Thoracic aorta (tissue), 2 donors: ENCODE measurements at regions not wholly inside any gene's neighbourhood (a gene's known extent, or its start where the extent isn't known, plus 50 kb on each side); places are given as distances from the start of the nearest gene placed in this dataset.

Source experiments
- ATAC-seq: fragments of 150-250 bp; one replicate; pipeline ENCODE4 v1.8.0; 2017; ENCODE audit warnings: low read depth; ENCODE audit not compliant: insufficient number of reproducible peaks, low FRiP score
- DNase-seq: peaks from one replicate; pipeline ENCODE4 v3.0.0-alpha.2; 2020; ENCODE audit warnings: low spot score
- H3K27ac ChIP-seq, 2 donors: fragments of 200-600 bp; sonication (generic); 1 replicate in 1 of 2; 2 replicates in 1 of 2; pipeline ENCODE4 v1.5.1; 2016; ENCODE audit warnings: mild to moderate bottlenecking in 2 of 2, moderate library complexity in 2 of 2
- H3K27me3 ChIP-seq: fragments of 200-600 bp; sonication (generic); replicated peaks from 2 replicates; pipeline ENCODE4 v1.6.0; 2016; ENCODE audit warnings: mild to moderate bottlenecking; ENCODE audit not compliant: insufficient read depth
- H3K36me3 ChIP-seq: fragments of 200-600 bp; sonication (generic); one replicate; pipeline ENCODE4 v1.5.1; 2016
- H3K4me1 ChIP-seq, 2 donors: fragments of 200-600 bp; sonication (generic); 1 replicate in 1 of 2; 2 replicates in 1 of 2; pipeline versions ENCODE4 v1.5.1 to v1.6.0; 2016; ENCODE audit warnings: low read depth in 2 of 2, mild to moderate bottlenecking in 1 of 2; ENCODE audit not compliant: control insufficient read depth in 1 of 2
- H3K4me3 ChIP-seq: fragments of 200-600 bp; sonication (generic); 2 replicates; pipeline ENCODE4 v1.5.1; 2016; ENCODE audit warnings: mild to moderate bottlenecking
- H3K9me3 ChIP-seq: fragments of 200-600 bp; sonication (generic); 2 replicates; pipeline ENCODE4 v1.5.1; 2016
- CTCF ChIP-seq: fragments of 200-600 bp; sonication (generic); IDR thresholded peaks from one replicate; pipeline ENCODE4 v1.5.1; 2019; ENCODE audit warnings: antibody characterized with exemption

DNA sequence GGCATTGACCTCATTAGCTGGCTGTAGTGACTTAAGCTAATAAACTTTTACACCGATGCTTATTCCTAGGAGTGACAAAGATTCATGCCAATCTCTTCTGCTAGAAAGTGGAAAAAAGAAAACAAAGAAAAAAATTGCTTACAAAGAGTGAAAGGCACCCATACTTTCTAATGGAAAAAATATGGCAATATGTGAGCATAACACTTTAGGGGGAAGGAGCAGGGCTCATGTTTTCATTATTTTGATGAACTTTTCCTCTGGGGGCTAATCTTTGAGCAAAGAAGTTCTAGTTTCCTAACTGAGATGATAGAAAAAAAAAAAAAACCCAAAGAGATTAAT, 94.8 kb upstream of the THRB start:
- ATAC-seq = no peak
- H3K27ac ChIP-seq = no peak overlapping the region
- no peak for DNase-seq
- no peaks in the 10 kb centered on the region for H3K27me3 ChIP-seq
- H3K36me3 ChIP-seq = no peaks in the 10 kb centered on the region
- no peak for TF ChIP-seq CTCF
- H3K4me1 ChIP-seq = peaks cover 5 to 24% of the 10 kb centered on the region in 2 donors
- no peak overlapping the region for H3K4me3 ChIP-seq
- H3K9me3 ChIP-seq = no peaks in the 10 kb centered on the region

GRCh38 chr3:24589931-24590880, 95.6 kb upstream of the THRB start:
- Histone ChIP-seq H3K4me1 (peaks cover 5 to 24% of the 10 kb centered on the region in 2 donors), H3K9me3 (no peaks in the 10 kb centered on the region), H3K27me3 (no peaks in the 10 kb centered on the region), H3K4me3 (no peak overlapping the region), H3K27ac (no peak overlapping the region), H3K36me3 (no peaks in the 10 kb centered on the region)
- TF ChIP-seq CTCF = no peak
- ATAC-seq (no peak), DNase-seq (no peak)

DNA sequence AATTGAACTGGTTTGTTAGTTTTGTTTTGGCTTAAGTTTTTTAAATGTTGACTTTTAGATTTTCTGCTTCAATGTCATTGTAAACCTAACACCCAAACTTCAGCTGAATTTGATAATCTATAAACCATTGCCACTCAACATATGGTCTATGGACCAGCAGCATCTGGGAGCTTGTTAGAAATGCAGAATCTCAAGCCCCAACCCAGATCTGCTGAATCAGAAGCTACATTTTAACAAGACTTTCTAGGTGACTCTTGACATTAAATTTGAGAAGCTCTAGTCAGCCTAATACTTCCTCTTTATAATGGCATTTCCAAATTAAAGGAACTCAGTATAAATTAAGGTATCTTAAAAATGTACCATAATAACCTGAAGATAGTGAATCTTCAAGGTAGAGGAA, 96.5 kb upstream of the THRB start:
- Histone ChIP-seq H3K27ac (no peak overlapping the region), H3K36me3 (no peaks in the 10 kb centered on the region), H3K27me3 (no peaks in the 10 kb centered on the region), H3K4me3 (no peak overlapping the region), H3K9me3 (no peaks in the 10 kb centered on the region), H3K4me1 (peaks cover 5 to 24% of the 10 kb centered on the region in 2 donors)
- TF ChIP-seq CTCF = no peak
- DNase-seq = no peak
- ATAC-seq = no peak

GRCh38 chr3:24591661-24592555, 97.3 kb upstream of the THRB start:
- no peaks in the 10 kb centered on the region for H3K9me3 ChIP-seq
- no peak overlapping the region for H3K4me3 ChIP-seq
- no peak for ATAC-seq
- no peaks in the 10 kb centered on the region for H3K36me3 ChIP-seq
- peaks cover 5 to 24% of the 10 kb centered on the region in 2 donors for H3K4me1 ChIP-seq
- no peak for TF ChIP-seq CTCF
- H3K27ac ChIP-seq = no peak overlapping the region
- DNase-seq = no peak
- no peaks in the 10 kb centered on the region for H3K27me3 ChIP-seq

DNA sequence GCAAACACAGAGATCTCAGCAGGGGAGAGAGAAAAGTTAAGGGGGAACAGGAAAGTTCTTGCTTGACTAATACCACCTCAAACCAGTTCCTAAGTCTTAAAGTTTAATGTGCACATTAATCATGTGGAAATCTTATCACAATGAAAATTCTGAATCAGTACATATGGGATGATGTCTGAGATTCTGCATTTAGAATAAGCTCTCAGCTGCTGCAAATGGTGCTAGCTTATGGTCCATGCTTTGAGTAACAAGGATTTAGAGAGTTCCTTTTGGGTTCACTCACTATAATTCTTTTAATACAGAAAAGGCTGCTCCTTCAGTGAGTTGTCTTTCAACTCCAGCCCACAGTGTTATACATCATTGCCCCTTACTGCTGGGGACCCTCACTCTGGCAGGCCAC, 99.5 kb upstream of the THRB start:
- no peak for DNase-seq
- Histone ChIP-seq H3K27me3 (no peaks in the 10 kb centered on the region), H3K9me3 (no peaks in the 10 kb centered on the region), H3K4me1 (peaks cover 5 to 19% of the 10 kb centered on the region in 2 donors), H3K27ac (no peak overlapping the region), H3K4me3 (no peak overlapping the region), H3K36me3 (no peaks in the 10 kb centered on the region)
- no peak for ATAC-seq
- no peak for TF ChIP-seq CTCF
